OCI-LY1 (cell line): ENCODE measurements at regions not wholly inside any gene's neighbourhood (a gene's known extent, or its start where the extent isn't known, plus 50 kb on each side); places are given as distances from the start of the nearest gene placed in this dataset.

ENCODE experiments used
- H2AFZ ChIP-seq: fragments of 200-600 bp; sonication (generic), shearing (Covaris generic); 2 replicates; pipeline ENCODE4 v1.6.0; 2014; ENCODE audit warnings: antibody characterized with exemption, mild to moderate bottlenecking, low read length
- H3F3A ChIP-seq: fragments of 200-600 bp; sonication (generic), shearing (Covaris generic); 2 replicates; pipeline ENCODE4 v1.6.0; 2014; ENCODE audit warnings: mild to moderate bottlenecking, antibody characterized with exemption, low read length, moderate library complexity; ENCODE audit not compliant: insufficient read depth
- H3K27ac ChIP-seq: fragments of 200-600 bp; sonication (generic); 2 replicates; pipeline ENCODE4 v1.5.1; 2014; ENCODE audit warnings: low read length, mixed run types, mild to moderate bottlenecking, low read depth; ENCODE audit not compliant: poor library complexity, severe bottlenecking
- H3K27me3 ChIP-seq: fragments of 200-600 bp; sonication (generic); 2 replicates; pipeline ENCODE4 v1.6.0; 2014; ENCODE audit warnings: antibody characterized with exemption, mild to moderate bottlenecking, low read length, moderate library complexity; ENCODE audit not compliant: insufficient read depth
- H3K36me3 ChIP-seq: fragments of 200-600 bp; sonication (generic); 2 replicates; pipeline ENCODE4 v1.6.1; 2014; ENCODE audit warnings: mild to moderate bottlenecking, antibody characterized with exemption, low read length, moderate library complexity, mixed read lengths; ENCODE audit not compliant: insufficient read depth
- H3K4me1 ChIP-seq: fragments of 200-600 bp; sonication (generic); 2 replicates; pipeline ENCODE4 v1.5.1; 2014; ENCODE audit warnings: mild to moderate bottlenecking, low read length, moderate library complexity; ENCODE audit not compliant: insufficient read depth, severe bottlenecking
- H3K4me2 ChIP-seq: fragments of 200-600 bp; sonication (generic), shearing (Covaris generic); 2 replicates; pipeline ENCODE4 v1.6.1; 2014; ENCODE audit warnings: low read length
- H3K4me3 ChIP-seq: fragments of 200-600 bp; sonication (generic); 2 replicates; pipeline ENCODE4 v1.5.1; 2014; ENCODE audit warnings: low read length, low read depth, mild to moderate bottlenecking, mixed read lengths; ENCODE audit not compliant: poor library complexity, severe bottlenecking
- H3K79me2 ChIP-seq: fragments of 200-600 bp; shearing (Covaris generic); 2 replicates; pipeline ENCODE4 v1.6.1; 2016; ENCODE audit warnings: mixed run types, low read length, mixed read lengths; ENCODE audit not compliant: insufficient read depth
- H3K9ac ChIP-seq: fragments of 200-600 bp; sonication (generic), shearing (Covaris generic); 2 replicates; pipeline ENCODE4 v1.6.1; 2014; ENCODE audit warnings: mild to moderate bottlenecking, low read length, mixed read lengths
- H3K9me2 ChIP-seq: fragments of 200-600 bp; sonication (generic), shearing (Covaris generic); 2 replicates; pipeline ENCODE4 v1.6.1; 2014; ENCODE audit warnings: low read depth, mild to moderate bottlenecking, low read length, mixed read lengths
- H3K9me3 ChIP-seq: fragments of 200-600 bp; shearing (Covaris generic); 2 replicates; pipeline ENCODE4 v1.6.1; 2014; ENCODE audit warnings: low read length, mixed read lengths
- H4K20me1 ChIP-seq: fragments of 200-600 bp; sonication (generic), shearing (Covaris generic); 2 replicates; pipeline ENCODE4 v1.6.0; 2016; ENCODE audit warnings: mild to moderate bottlenecking, low read length; ENCODE audit not compliant: insufficient read depth
- CTCF ChIP-seq: fragments of 200-600 bp; sonication (generic), shearing (Covaris generic); IDR thresholded peaks from 2 replicates; pipeline ENCODE4 v1.5.1; 2017; ENCODE audit warnings: mild to moderate bottlenecking, antibody characterized with exemption, low read length, moderate library complexity, mixed read lengths
- EZH2 ChIP-seq: fragments of 200-600 bp; sonication (generic), shearing (Covaris generic); IDR thresholded peaks from 2 replicates; pipeline ENCODE4 v1.8.0; 2017; ENCODE audit warnings: borderline replicate concordance, mixed run types, mild to moderate bottlenecking, antibody characterized with exemption, low read length, moderate library complexity, mixed read lengths

DNA sequence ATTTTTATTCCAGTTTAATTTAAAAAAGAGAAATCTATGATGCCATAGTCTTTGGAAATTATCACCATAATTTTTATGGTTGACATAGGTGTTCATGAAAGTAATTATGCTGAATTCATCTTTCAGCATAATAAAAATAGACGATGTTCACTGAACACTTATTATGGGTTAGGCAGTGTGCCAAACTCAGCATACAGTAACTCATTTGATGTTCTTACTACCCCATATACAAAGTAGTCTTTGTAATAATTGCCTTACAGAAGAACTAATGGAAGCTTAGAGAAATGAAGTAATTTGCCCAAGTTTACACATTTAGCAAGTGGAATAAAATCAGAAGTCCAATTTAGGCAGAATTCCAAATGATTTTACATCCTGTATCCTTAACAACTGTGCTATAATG, 852.2 kb upstream of the GOT2 start:
- Histone ChIP-seq H4K20me1 (no peaks in the 10 kb centered on the region), H3K9ac (no peak overlapping the region), H3K4me1 (no peaks in the 10 kb centered on the region), H3K4me3 (no peak overlapping the region), H3K4me2 (no peak overlapping the region), H3K27me3 (no peaks in the 10 kb centered on the region), H3K9me3 (no peaks in the 10 kb centered on the region), H3F3A (no peaks in the 10 kb centered on the region), H3K27ac (no peak overlapping the region), H3K79me2 (no peaks in the 10 kb centered on the region), H3K9me2 (no peaks in the 10 kb centered on the region), H3K36me3 (no peaks in the 10 kb centered on the region), H2AFZ (no peak overlapping the region)
- TF ChIP-seq EZH2, result no peak
- TF ChIP-seq CTCF, result no peak

- Histone ChIP-seq H3F3A (no peaks in the 10 kb centered on the region), H3K27me3 (no peaks in the 10 kb centered on the region), H3K27ac (no peak overlapping the region), H3K79me2 (no peaks in the 10 kb centered on the region), H4K20me1 (no peaks in the 10 kb centered on the region), H3K9ac (no peak overlapping the region), H3K4me1 (no peaks in the 10 kb centered on the region), H3K4me3 (no peak overlapping the region), H3K9me3 (no peaks in the 10 kb centered on the region), H3K9me2 (no peaks in the 10 kb centered on the region), H3K4me2 (no peak overlapping the region), H2AFZ (no peak overlapping the region), H3K36me3 (no peaks in the 10 kb centered on the region)
- TF ChIP-seq EZH2 (no peak), CTCF (no peak)
Observed at GRCh38 chr16:59574296-59574695, 840.2 kb upstream of the GOT2 start.

DNA sequence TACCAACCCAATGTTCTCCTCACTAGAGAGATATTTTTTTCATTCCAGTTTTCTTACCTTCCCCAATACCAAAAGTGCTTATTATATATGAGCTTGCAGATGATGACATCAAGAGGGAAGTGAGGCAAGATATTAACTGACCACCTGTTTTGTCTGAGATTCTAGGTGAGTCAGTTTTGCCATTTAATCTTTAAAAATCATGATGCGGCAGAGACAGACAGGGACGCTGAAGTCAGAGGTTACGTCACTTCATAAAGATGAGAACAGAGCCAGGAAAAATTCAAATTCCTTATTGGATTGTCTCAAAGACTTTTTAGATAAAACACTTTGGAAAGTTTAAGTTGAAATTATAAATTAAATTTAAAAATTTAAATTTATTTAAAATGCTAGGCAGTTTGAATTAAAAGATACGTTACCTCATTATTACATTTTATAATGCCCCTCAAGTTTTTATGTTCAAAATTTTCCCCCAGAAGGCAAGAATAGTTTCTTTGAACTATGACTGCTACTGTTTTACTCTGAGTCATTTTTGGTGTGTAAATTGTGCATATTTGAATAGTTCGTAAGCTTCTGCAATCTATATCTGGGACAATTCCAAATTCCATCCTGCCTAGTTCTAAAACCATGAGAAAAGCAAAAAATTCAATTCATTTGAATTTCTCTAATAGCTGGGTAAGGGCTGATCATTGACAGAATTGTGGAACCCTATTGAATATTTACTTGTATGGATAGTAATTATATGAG, 839.6 kb upstream of the GOT2 start:
- Histone ChIP-seq H3K9me2 (no peaks in the 10 kb centered on the region), H2AFZ (no peak overlapping the region), H4K20me1 (no peaks in the 10 kb centered on the region), H3K27ac (no peak overlapping the region), H3K9me3 (no peaks in the 10 kb centered on the region), H3K9ac (no peak overlapping the region), H3K4me3 (no peak overlapping the region), H3K79me2 (no peaks in the 10 kb centered on the region), H3K4me2 (no peak overlapping the region), H3K27me3 (no peaks in the 10 kb centered on the region), H3F3A (no peaks in the 10 kb centered on the region), H3K4me1 (no peaks in the 10 kb centered on the region), H3K36me3 (no peaks in the 10 kb centered on the region)
- TF ChIP-seq EZH2 (no peak), CTCF (no peak)
